Occipital lobe (tissue), 1 donor: ENCODE measurements at regions not wholly inside any gene's neighbourhood (a gene's known extent, or its start where the extent isn't known, plus 50 kb on each side); places are given as distances from the start of the nearest gene placed in this dataset.

ENCODE experiments used
- DNase-seq: peaks from one replicate; lab custom pipeline; 2025; lab: John Stamatoyannopoulos, UW

- no peak for DNase-seq
Measured at GRCh38 chr7:45235905-45236304, 78.3 kb downstream of the RAMP3 start.

GRCh38 chr7:45236666-45237065, 79.1 kb downstream of the RAMP3 start:
- DNase-seq = no peak

- DNase-seq = no peak
Measured at GRCh38 chr7:45237788-45238461, 80.3 kb downstream of the RAMP3 start.

- DNase-seq = no peak
Measured at GRCh38 chr7:45238806-45239205, 81.2 kb downstream of the RAMP3 start.

DNA sequence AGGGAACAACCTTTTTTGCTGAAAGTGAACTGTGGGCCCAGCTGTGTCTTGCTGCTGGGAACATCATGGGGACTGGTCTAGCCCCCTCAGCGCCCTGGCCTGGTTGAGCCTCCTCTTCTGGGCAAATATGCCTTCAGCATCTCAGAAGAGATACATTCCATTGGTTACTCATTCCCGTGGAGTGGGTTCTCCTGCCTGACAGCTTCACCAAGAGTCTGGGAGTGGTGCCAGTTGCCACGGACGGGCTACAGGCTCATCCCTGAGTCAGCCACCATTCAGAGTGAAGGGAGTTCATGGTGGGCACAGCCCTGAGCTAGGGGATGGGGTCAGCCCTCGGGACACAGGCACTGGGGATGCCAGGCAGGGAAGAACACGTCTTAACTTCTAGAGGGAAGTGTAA, 81.9 kb downstream of the RAMP3 start:
- no peak for DNase-seq

DNA sequence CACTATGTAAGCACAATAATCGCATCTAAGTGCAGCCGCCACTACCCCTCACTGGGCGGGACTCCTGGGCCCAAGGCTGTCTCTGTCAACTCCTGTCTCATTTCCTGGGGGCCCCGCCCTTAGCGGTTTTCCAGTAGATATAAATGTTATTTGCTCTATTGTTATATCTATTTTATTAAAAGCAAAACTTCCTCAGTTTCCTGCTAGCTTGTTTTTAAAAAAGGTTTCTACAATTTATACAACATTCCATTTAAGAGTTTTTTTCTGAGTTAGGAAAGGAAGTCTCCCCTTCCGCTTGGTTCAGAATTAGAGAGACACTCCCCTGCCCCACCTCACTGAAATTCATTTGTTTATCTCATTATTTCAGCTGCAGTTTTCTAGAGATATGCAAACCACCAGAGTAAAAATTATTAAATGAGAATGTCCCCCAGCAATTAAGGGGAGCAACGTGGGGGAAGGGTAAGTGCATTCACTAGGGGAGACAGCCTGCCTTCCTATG, 82.7 kb downstream of the RAMP3 start:
- DNase-seq = no peak

DNA sequence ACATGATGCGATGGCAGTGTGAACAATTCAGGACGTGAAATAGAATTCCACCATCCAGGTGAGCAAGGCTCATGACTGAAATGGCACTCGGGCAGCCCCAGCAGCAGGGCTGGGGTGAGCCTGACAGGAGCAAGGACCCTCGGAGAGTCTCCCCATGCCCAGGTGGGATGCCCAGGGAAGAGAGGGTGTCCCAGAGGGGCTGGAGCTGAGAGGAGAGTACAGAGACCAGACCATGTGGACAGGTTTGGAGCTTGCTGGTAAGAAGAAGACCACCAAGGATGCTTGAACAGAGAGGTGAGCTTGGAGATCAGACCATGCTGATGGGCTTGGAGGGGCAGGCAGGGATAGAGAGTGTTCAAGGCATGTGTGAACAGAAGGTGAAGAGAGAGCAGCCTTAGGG, 83.3 kb downstream of the RAMP3 start:
- no peak for DNase-seq

GRCh38 chr7:45241339-45242109, 83.9 kb downstream of the RAMP3 start:
- DNase-seq = no peak

GRCh38 chr7:45242261-45242660, 84.7 kb downstream of the RAMP3 start:
- DNase-seq = no peak

- no peak for DNase-seq
Measured at GRCh38 chr7:45242698-45243097, 85.1 kb downstream of the RAMP3 start.

GRCh38 chr7:45244981-45245380, 87.4 kb downstream of the RAMP3 start:
- no peak for DNase-seq

GRCh38 chr7:45246339-45246738, 88.7 kb downstream of the RAMP3 start:
- DNase-seq = no peak

- no peak for DNase-seq
Measured at GRCh38 chr7:45252248-45252647, 94.7 kb downstream of the RAMP3 start.

GRCh38 chr7:45252857-45253256, 95.3 kb downstream of the RAMP3 start:
- DNase-seq = no peak

- no peak for DNase-seq
Measured at GRCh38 chr7:45253368-45253767, 95.8 kb downstream of the RAMP3 start.

DNA sequence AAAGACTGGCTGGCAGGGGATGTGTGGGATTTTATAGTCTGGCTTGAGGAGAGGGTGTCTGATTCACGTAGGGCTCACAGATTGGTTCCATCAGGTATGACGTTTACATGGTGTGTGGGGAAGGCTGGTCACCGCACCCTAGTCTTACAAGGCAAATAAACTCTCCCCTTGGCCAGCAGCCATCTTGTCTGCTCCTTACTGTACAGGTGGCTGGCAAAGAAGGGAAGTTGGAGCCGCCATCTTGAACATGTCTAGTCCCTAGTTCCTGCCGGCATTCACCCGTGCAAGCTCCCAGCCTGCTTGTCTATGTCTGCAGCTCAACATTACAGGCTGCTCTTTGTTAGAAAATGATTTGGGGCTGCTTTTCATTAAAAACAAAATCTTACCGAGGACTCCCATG, 97.6 kb downstream of the RAMP3 start:
- DNase-seq = no peak

GRCh38 chr7:45256309-45256708, 98.7 kb downstream of the RAMP3 start:
- no peak for DNase-seq

- DNase-seq = no peak
Measured at GRCh38 chr7:45256775-45257174, 99.2 kb downstream of the RAMP3 start.

- no peak for DNase-seq
Measured at GRCh38 chr7:45257284-45257683, 99.7 kb downstream of the RAMP3 start.

- DNase-seq = no peak
Measured at GRCh38 chr7:45258533-45259226, 101.1 kb downstream of the RAMP3 start.

DNA sequence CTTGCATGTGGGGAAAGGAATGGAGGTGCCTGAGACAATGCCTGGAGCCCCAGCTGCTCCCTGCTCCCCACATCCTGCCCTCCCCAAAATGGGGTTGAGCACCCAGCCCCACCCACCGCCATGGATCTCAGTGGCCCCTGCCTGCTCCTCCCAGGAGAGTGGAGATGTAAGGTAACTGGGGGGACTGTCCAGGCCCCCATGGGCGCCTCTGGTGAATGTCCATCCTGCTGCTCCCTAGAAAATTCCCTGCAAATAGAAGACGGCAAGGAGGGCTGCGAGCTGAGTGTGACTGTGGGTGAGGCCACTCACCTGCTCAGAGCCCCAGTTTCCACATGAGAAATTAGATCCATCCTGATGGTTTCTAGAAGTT, 101.6 kb downstream of the RAMP3 start:
- no peak for DNase-seq

DNA sequence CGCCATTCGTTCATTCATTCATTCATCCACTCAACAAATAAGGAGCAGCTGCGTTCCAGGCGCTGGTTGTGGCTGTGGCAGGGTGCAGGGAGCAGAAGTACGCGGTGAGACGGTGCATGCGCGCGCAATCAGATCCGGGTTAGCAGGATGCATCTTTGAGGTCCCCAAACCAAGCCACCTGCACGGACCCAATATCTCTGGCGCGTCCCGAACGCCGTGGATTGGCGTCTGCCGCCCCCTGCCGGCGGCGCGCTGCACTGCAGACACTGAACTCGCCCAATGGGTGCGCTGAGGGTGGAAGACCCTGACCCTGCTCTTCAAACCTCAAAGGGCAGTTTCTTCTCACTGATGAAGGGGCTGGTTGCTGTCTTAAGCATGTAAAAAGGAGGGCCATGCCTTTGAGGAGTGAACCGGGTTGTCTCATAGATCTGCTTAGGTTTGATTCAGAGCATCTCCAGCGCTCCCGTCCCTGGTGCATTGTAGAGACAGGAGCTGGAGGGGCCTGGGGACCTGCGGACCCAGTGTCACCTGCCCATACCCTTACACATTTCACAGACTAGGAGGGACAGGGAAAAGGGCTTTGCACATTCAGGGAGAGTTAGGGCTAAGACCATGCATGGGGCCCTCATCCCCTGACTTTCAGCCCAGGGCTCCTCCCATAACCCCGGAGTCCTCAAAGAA, 102.5 kb downstream of the RAMP3 start:
- peak; percentile 11 for DNase-seq
